ENCODE measurements at regions not wholly inside any gene's neighbourhood (a gene's known extent, or its start where the extent isn't known, plus 50 kb on each side); places are given as distances from the start of the nearest gene placed in this dataset.

GRCh38 chr2:67471681-67472080, 74.5 kb downstream of the ETAA1 start:
- H3K27me3 ChIP-seq (ENCODE audit: insufficient read depth, low read depth, low read length) = no peaks in the 10 kb centered on the region
- no peaks in the 10 kb centered on the region for H4K20me1 ChIP-seq (ENCODE audit: insufficient read depth)
- no peaks in the 10 kb centered on the region for H3K9me3 ChIP-seq (ENCODE audit: low read length)
- no peak overlapping the region for H3K4me2 ChIP-seq (ENCODE audit: low read length)
- H3K27ac ChIP-seq (ENCODE audit: low read length) = no peak overlapping the region
- TF ChIP-seq POLR2AphosphoS5 (IDR thresholded peaks at IDR 0.05) (no peak), RAD21 (conservative IDR thresholded peaks at IDR 0.05) (no peak), EP300 (conservative IDR thresholded peaks at IDR 0.05; ENCODE audit: poor library complexity, severe bottlenecking) (no peak), MXI1 (conservative IDR thresholded peaks at IDR 0.05; ENCODE audit: poor library complexity, severe bottlenecking) (no peak), SMC3 (conservative IDR thresholded peaks at IDR 0.05; ENCODE audit: poor library complexity) (no peak), TAF1 (IDR thresholded peaks at IDR 0.05; ENCODE audit: low read depth) (no peak), EZH2 (IDR thresholded peaks at IDR 0.05; ENCODE audit: borderline replicate concordance, insufficient read depth, low read length, poor library complexity, severe bottlenecking) (no peak)
- TF ChIP-seq, protein P1, sequence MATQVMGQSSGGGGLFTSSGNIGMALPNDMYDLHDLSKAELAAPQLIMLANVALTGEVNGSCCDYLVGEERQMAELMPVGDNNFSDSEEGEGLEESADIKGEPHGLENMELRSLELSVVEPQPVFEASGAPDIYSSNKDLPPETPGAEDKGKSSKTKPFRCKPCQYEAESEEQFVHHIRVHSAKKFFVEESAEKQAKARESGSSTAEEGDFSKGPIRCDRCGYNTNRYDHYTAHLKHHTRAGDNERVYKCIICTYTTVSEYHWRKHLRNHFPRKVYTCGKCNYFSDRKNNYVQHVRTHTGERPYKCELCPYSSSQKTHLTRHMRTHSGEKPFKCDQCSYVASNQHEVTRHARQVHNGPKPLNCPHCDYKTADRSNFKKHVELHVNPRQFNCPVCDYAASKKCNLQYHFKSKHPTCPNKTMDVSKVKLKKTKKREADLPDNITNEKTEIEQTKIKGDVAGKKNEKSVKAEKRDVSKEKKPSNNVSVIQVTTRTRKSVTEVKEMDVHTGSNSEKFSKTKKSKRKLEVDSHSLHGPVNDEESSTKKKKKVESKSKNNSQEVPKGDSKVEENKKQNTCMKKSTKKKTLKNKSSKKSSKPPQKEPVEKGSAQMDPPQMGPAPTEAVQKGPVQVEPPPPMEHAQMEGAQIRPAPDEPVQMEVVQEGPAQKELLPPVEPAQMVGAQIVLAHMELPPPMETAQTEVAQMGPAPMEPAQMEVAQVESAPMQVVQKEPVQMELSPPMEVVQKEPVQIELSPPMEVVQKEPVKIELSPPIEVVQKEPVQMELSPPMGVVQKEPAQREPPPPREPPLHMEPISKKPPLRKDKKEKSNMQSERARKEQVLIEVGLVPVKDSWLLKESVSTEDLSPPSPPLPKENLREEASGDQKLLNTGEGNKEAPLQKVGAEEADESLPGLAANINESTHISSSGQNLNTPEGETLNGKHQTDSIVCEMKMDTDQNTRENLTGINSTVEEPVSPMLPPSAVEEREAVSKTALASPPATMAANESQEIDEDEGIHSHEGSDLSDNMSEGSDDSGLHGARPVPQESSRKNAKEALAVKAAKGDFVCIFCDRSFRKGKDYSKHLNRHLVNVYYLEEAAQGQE (IDR thresholded peaks at IDR 0.05; ENCODE audit: borderline replicate concordance) = no peak
- TF ChIP-seq, protein P2, sequence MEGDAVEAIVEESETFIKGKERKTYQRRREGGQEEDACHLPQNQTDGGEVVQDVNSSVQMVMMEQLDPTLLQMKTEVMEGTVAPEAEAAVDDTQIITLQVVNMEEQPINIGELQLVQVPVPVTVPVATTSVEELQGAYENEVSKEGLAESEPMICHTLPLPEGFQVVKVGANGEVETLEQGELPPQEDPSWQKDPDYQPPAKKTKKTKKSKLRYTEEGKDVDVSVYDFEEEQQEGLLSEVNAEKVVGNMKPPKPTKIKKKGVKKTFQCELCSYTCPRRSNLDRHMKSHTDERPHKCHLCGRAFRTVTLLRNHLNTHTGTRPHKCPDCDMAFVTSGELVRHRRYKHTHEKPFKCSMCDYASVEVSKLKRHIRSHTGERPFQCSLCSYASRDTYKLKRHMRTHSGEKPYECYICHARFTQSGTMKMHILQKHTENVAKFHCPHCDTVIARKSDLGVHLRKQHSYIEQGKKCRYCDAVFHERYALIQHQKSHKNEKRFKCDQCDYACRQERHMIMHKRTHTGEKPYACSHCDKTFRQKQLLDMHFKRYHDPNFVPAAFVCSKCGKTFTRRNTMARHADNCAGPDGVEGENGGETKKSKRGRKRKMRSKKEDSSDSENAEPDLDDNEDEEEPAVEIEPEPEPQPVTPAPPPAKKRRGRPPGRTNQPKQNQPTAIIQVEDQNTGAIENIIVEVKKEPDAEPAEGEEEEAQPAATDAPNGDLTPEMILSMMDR (IDR thresholded peaks at IDR 0.05; ENCODE audit: poor library complexity, severe bottlenecking) = no peak
- H3K36me3 ChIP-seq (ENCODE audit: insufficient read depth, low read length) = no peaks in the 10 kb centered on the region
- H3F3A ChIP-seq (ENCODE audit: insufficient read depth, low read length, poor library complexity, severe bottlenecking) = no peaks in the 10 kb centered on the region
- no peaks in the 10 kb centered on the region for H3K9me2 ChIP-seq (ENCODE audit: insufficient read depth, low read length)
- H3K79me2 ChIP-seq (replicated peaks; ENCODE audit: insufficient read depth, low read length) = no peaks in the 10 kb centered on the region
- H3K9ac ChIP-seq (ENCODE audit: low read length) = no peak overlapping the region
- H3K4me3 ChIP-seq (ENCODE audit: low read length) = no peak overlapping the region
- H2AFZ ChIP-seq (ENCODE audit: low read depth, low read length) = no peak overlapping the region

- no peak overlapping the region for H3K27ac ChIP-seq (ENCODE audit: low read length)
- no peaks in the 10 kb centered on the region for H3K9me2 ChIP-seq (ENCODE audit: insufficient read depth, low read length)
- H4K20me1 ChIP-seq (ENCODE audit: insufficient read depth) = no peaks in the 10 kb centered on the region
- no peak overlapping the region for H2AFZ ChIP-seq (ENCODE audit: low read depth, low read length)
- no peaks in the 10 kb centered on the region for H3K27me3 ChIP-seq (ENCODE audit: insufficient read depth, low read depth, low read length)
- H3K4me3 ChIP-seq (ENCODE audit: low read length) = no peak overlapping the region
- H3K79me2 ChIP-seq (replicated peaks; ENCODE audit: insufficient read depth, low read length) = no peaks in the 10 kb centered on the region
- no peak overlapping the region for H3K9ac ChIP-seq (ENCODE audit: low read length)
- H3K9me3 ChIP-seq (ENCODE audit: low read length) = no peaks in the 10 kb centered on the region
- TF ChIP-seq, protein P2 (IDR thresholded peaks at IDR 0.05; ENCODE audit: poor library complexity, severe bottlenecking) = peak; percentile 71
- TF ChIP-seq SMC3 (conservative IDR thresholded peaks at IDR 0.05; ENCODE audit: poor library complexity) (peak; percentile 75), RAD21 (conservative IDR thresholded peaks at IDR 0.05) (peak; percentile 78), EP300 (conservative IDR thresholded peaks at IDR 0.05; ENCODE audit: poor library complexity, severe bottlenecking) (no peak)
- no peaks in the 10 kb centered on the region for H3K36me3 ChIP-seq (ENCODE audit: insufficient read depth, low read length)
- no peak overlapping the region for H3K4me2 ChIP-seq (ENCODE audit: low read length)
- H3F3A ChIP-seq (ENCODE audit: insufficient read depth, low read length, poor library complexity, severe bottlenecking) = no peaks in the 10 kb centered on the region
Observed at GRCh38 chr2:67476809-67477790, 80.0 kb downstream of the ETAA1 start.

Measured in neural cell (in vitro differentiated cells).